COR-L47 (cell line): ENCODE measurements at regions not wholly inside any gene's neighbourhood (a gene's known extent, or its start where the extent isn't known, plus 50 kb on each side); places are given as distances from the start of the nearest gene placed in this dataset.
"Not testable (repeated sequence)": the region's sequence is repeated elsewhere in the genome, so short reads cannot be mapped to it uniquely, and the experiment has no call there.

Experiments used
- DNase-seq: peaks from one replicate; lab custom pipeline; 2025; lab: John Stamatoyannopoulos, UW

DNA sequence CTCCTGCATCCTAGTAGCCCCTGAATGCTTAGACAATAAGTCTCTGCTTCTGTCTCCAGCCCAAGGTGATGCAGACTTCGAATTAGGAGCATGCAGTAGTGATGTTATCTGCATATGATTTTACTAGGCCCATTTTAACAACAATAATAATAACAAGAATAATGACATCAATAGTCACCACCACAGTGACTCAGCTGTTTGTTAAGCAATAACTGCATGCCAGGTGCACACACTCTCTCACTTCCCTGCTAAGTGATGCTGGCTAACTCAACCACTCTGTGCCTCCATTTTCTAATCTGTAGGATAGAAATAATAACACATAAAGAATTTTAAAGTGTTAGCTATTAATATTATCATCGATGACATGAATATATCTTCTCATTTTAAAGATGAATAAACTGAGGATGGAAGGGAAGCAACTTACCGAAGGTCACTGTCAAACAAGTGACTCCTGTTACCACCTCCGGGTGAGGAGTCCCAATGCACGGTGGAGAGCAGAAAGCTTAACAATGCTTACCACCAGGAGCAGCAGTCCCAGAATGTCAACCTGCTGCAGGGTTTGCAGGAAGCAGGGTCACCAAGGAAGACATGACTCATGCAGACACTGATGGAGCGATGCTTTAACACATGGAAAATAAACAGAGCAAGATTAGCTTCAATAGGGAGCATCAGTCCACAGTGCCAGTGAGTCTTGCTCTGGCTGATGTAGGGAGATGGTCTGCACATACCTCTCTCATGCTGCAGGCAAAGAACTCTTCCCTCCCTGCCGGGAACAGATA lies 290.2 kb downstream of the SPATA17 start:
- no peak for DNase-seq

DNA sequence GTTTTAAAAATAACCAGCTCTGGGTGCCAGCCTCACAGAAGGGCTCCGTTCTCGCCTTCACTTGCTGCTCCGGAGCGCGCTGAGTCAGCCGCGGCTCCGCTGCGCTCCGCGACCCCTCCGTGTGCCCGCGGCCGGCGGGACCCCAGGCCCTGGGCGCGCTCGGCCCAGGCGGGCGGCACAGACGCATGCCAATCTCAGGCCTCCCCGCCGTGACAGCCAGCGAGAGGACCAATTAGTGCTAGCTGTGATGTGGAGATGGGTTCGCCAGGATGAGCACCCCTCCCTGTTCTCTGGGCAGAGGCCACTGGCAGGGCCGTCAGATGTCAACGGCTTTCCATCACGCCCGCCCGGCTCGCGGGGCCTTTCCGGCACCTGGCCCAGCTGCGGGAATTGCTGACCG lies 293.8 kb downstream of the SPATA17 start:
- DNase-seq, result no peak

GRCh38 chr1:217929213-217929885 lies 298.2 kb downstream of the SPATA17 start:
- no peak for DNase-seq

DNA sequence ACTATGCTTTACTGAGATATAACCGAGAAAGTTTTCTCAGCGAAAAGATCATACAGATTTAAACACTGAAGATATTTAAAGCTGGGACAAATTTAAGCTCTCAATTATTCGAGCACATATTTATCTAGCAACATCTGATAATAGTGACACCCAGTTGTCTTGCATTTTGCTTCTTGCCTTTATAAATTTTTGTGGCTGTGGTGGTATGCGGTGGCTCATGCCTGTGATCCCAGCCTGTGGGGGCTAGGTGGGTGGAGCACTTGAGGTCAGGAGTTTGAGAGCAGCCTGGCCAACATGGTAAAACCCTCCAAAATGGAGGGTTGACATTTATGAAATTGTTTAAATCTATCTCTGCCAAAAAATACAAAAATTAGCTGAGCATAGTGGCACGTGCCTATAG lies 312.2 kb downstream of the SPATA17 start:
- no peak for DNase-seq

- DNase-seq, result no peak
Observed at GRCh38 chr1:217944550-217944949, 313.4 kb downstream of the SPATA17 start.

DNA sequence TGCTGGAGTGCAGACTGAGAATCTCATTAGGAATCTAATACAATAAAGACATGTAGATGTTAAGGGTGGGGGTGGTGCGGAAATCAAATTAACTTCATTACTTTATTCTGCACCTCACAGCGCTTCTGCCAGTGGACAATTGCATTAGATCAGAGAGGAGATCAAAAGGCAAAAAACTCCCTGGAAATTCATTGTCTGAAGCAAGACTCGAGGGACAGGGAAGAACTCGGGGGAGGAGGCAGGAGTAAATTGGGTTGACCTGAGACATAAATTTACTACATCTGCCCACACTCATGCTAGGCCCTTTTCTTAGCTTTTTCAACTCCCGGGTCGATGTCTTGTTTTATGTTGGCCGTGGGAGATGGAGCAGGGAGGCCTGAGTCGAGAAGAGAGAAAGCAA lies 315.4 kb downstream of the SPATA17 start:
- DNase-seq, result no peak

- DNase-seq, result no peak
Observed at GRCh38 chr1:217948741-217949140, 317.6 kb downstream of the SPATA17 start.

GRCh38 chr1:217953330-217953729 lies 322.2 kb downstream of the SPATA17 start:
- DNase-seq, result no peak

DNA sequence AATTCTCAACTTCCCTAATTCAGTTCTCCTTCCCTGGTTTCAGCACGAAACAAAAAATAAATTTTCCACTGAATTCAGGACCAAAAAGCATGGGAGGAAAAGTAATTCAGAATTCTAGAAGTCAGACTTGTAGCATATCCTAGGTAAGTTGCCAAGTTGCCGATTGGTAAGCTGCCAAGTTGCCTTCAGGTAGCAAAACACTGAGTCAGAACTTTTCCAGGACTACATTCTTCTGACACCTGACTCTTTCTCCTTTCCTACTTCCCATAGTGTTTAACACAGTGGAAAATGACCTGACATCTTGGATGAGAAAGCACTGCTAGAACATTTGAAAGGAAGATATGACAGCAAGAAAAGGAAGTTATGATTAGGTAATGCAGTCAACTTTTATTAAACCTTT lies 322.8 kb downstream of the SPATA17 start:
- DNase-seq, result no peak

GRCh38 chr1:217955723-217956122 lies 324.6 kb downstream of the SPATA17 start:
- no peak for DNase-seq

- no peak for DNase-seq
Observed at GRCh38 chr1:217965156-217965786, 319.8 kb upstream of the RRP15 start.

DNA sequence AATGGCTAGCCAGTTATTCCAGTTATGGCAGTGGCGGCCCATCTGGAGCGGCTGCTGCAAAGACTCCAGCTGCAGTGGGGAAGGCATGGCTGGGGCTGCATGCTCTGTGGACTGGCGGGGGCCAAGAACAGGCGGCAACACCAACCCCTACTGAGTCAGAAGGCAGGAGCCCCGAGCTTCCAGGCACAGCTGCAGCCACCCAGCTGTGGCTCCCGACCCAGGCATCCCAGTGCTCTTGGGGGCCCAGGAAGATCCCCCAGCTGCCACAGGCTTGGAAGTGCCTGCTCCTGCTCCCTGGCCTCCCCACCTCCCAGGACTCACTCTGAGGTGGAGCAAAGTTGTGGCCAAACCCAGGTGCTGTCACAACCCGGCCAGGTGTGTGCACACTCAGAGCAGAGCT lies 317.0 kb upstream of the RRP15 start:
- DNase-seq, result no peak

DNA sequence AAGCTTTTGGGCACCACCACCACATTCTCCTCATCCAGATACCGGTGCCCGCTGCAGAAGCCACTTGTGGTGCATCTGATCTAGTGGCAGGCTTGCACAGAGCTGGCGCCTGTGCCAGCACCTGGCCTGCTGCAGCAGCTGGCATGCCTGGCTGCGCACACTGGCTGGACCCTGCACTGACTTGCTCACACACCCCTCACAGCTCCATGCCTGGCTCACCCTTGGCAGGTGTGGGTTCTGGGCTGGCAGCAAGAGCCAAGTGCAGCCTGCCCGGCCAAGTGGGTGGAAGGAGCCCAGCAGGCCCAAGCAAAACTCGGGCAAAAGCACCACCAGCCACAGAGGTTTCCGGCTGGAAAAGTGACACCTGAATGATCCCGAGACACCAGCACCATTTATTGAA lies 315.7 kb upstream of the RRP15 start:
- DNase-seq, result no peak

DNA sequence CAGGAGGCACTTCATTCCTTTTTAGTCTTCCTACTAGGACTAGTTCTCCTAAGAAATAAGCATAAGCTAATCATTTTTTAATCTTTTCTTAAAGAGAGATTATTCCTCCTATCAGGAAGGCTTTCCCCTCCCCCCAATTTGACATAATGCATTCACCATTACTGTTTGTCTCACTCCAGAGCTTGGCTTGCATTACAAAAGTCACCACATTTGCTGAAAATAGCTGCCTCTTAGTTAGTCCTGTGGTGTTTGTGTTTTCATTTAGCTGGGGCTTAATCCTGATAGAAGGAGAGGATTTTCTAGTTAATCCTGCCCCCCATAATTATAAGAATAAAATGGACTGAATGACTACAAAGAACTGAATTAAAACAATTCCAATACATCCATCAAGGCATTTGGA lies 307.1 kb upstream of the RRP15 start:
- no peak for DNase-seq

- DNase-seq, result no peak
Observed at GRCh38 chr1:217981430-217981829, 303.7 kb upstream of the RRP15 start.

GRCh38 chr1:217982331-217983050 lies 302.6 kb upstream of the RRP15 start:
- DNase-seq, result no peak

- DNase-seq, result no peak
Observed at GRCh38 chr1:217983051-217983375, 302.1 kb upstream of the RRP15 start.

DNA sequence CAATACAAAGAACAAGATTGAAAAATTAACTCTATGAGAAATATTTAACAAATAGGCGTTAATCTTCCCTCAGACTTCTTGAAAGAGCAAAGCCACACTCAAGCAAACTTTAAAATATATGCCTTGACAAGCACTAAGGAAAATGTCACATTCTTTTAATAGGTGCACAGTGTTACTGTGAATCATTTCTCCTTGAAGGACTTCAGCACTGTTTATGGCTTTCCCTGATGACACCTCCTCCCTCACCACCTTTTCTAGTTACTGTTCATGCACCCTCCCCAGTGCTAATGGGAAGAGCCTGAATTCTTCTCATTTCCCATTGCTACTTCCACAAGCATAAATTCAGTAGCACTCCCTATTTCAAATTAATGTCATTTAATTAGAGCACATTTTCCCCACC lies 299.5 kb upstream of the RRP15 start:
- DNase-seq, result no peak

DNA sequence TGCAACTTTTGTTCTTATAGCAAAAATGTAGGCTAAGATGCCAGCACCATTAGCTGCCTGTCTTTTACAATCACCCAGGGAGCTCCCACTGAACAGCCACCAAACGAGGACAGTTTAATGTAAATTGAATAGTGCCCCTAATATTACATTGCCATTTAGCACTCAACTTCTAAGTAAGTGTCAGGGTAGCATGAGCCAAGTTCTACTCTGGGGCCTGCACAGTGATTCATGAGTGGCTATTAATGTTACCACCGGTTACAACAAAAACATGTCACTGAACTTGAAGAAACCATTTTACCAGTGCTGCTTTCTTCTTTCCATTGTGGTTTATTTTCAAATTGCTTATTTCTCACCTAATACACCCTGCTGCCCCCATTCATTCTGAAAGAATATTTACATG lies 295.6 kb upstream of the RRP15 start:
- no peak for DNase-seq

GRCh38 chr1:217993439-217993838 lies 291.7 kb upstream of the RRP15 start:
- DNase-seq, result no peak

DNA sequence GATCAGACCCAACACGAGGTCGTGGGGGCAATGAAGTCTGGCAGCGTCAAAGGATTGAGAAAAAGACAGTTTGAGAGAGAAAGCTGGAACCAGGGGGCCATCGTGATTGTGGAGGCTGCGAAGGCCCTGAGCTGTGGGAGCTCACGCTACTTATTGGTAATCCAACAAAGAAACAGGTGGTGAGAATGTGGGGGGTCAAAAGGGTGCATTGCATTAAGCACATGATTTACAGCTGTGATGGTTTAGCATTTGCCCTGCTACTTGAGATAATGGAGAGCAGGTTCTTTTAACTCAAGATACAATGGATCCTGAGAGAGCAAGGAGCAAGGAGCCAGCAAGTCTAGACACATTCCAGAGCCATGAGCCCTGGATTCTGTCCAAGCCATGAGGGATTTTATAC lies 276.8 kb upstream of the RRP15 start:
- DNase-seq, result not testable (repeated sequence)

GRCh38 chr1:218015106-218015505 lies 270.0 kb upstream of the RRP15 start:
- not testable (repeated sequence) for DNase-seq

- no peak for DNase-seq
Observed at GRCh38 chr1:218024211-218024720, 260.8 kb upstream of the RRP15 start.
